GM21528 (cell line): ENCODE measurements at regions not wholly inside any gene's neighbourhood (a gene's known extent, or its start where the extent isn't known, plus 50 kb on each side); places are given as distances from the start of the nearest gene placed in this dataset.
A peak's percentile ranks its signal among the peaks of the same experiment; 100 is the strongest.

Experiments
- ATAC-seq: cut with Tn5 transposase; IDR thresholded peaks from one replicate; pipeline ENCODE4 v1.9.1; 2021; ENCODE audit warnings: mild to moderate bottlenecking, moderate library complexity; ENCODE audit not compliant: unreplicated experiment, low FRiP score

DNA sequence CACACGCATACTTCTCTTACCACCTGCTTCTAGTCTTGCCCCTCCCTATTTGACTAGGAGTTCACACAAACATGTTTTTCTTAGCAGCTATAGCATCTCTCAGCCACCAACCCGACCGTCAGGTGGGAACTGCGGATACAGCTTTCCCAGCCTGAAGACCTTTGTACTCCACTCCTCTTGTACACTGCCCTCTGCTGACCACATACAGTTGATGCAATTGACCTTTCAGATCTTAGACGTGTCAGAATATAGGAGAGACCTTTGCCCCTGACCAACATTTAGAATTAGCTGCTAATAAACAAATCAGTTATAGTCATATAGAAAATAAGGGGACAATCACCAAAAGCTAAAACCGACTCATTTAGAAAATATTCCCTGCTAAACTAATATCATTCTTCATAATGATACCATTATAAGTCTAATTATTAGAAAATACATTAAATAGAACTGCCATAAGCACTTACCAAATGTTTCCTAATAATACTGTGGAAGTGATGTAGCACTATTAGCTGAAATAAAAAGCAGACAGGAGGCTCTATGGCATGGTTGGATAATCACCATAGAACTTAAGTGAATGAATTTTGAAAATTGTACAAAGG is 208.4 kb downstream of the RAD51AP2 start:
- ATAC-seq, result peak; percentile 92

GRCh38 chr2:17309181-17309580 is 209.1 kb downstream of the RAD51AP2 start:
- ATAC-seq, result no peak

DNA sequence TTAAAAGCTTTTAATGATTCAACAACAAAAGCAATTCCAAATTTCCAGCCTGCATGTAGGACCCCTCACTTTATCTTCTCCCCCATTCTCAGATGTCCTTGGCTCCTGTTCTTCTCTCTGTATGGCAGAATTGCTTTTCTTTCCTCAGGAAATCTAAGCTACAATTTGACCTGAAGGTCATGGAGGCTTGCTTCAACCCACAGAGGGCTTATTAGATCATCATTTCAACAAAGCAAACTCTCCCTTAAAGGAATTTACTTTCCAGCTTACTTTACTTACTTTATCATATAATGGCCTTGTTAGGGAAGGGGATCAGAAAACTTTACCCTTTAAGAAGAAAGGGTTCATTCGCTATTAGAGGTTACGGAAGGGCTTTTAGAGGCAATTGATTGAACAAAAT is 211.5 kb downstream of the RAD51AP2 start:
- ATAC-seq, result no peak

DNA sequence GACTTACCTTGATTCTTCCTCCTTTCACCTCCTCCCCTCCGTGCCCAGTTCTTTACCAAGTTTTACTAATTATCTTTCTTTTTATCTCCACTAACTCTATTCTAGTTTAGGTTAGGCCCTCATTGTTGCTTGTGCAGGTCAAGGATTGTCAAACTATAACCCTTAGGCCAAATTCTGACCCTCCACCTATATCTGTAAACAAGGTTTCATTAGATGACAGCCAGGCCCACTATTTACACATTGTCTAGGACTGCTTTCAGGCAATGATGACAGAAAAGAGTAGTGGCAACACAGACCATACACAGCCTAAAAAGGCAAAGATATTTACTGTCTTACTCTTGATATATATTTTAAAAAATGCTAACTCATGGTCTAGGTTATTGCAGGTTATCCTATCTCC is 212.0 kb downstream of the RAD51AP2 start:
- ATAC-seq, result no peak

DNA sequence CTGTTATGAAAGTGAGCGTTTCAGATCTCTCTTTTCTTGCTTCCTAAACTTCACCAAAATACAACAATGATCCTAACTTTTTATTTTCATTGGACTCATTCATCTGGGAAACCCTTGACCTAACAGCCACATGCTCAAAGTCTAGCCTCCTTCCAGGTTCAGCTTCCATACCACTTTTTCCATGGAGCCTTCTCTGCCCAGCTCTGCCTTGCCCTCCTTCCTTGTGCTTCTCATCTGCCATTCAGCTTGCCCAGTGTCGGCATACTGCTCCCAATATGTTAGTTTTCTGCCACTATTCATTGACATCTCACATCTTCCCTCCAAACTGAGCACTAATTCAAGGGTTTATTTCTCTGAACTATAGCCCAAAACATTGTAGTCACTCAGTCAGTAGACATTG is 214.7 kb downstream of the RAD51AP2 start:
- ATAC-seq, result no peak

- no peak for ATAC-seq
These were observed 215.2 kb downstream of the RAD51AP2 start for GRCh38 chr2:17303054-17303453.

DNA sequence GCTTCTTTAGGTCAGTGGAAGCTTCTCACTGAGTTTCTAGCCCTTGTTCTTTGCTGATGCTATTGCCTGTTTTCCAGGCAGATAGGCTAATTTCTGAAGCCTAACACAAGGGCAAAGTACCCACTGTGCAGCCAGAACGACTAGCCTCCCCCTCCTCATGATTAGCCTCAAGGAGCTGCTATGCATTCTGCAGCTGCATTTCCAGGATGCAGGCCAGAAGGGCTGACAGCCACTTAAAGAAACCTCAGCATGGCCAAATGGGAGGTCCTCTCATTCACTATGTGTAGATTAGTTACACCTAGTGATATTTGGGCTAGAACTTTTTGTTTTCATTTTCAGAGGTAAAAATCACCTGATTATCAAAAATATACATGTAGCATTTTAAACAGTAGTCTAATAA is 216.0 kb downstream of the RAD51AP2 start:
- ATAC-seq, result no peak

- ATAC-seq, result no peak
These were observed 216.8 kb downstream of the RAD51AP2 start for GRCh38 chr2:17301437-17301836.

DNA sequence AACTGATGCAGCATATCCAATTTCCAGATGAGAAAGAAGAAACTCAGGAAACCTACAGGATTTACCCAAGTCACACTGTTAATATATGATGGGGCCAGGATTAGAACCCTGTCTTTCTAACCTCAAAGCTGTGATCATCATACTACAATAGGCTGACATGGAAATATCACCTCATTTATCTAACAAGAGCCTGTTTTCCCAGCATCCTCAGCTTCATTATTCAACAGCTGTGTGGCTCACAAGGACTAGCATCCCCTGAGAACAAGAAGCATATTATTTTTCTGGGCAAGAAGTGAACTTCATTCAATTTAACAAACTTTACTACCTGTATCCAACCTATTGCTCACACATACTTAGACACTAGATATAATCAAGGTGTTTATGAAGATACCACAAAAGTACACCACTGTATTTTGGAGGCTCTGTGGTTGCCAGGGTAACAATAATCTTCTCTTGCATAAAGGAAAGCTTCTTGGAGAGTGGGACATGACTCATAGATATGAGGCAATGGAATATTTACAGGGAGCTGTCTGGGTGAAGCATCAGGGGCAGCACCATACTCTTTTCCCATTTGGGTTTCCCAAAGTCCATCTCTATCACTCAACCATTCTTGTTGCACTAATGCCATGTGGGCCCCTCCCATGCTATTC is 218.2 kb downstream of the RAD51AP2 start:
- ATAC-seq, result no peak

GRCh38 chr2:17298453-17298852 is 219.8 kb downstream of the RAD51AP2 start:
- ATAC-seq, result no peak

- no peak for ATAC-seq
These were observed 221.6 kb downstream of the RAD51AP2 start for GRCh38 chr2:17296686-17297085.

GRCh38 chr2:17289669-17290068 is 228.6 kb downstream of the RAD51AP2 start:
- ATAC-seq, result no peak

DNA sequence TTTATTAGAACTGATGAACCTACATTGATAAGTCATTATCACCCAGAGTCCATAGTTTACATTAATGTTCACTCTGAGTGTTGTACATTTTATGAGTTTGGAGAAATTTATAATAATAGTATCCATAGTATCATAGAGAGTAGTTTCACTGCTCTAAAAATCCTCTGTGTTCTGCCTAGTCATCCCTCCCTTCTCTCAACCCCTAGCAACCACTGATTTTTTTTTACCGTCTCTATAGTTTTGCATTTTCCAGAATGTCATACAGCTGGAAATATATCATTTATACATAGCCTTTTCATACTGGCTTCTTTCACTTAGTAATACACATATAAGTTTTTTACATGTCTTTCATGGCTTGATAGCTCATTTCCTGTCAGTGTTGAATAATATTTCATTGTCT is 231.1 kb downstream of the RAD51AP2 start:
- no peak for ATAC-seq

GRCh38 chr2:17282826-17283225 is 235.4 kb downstream of the RAD51AP2 start:
- ATAC-seq, result no peak

- no peak for ATAC-seq
These were observed 236.0 kb downstream of the RAD51AP2 start for GRCh38 chr2:17282245-17282644.

- no peak for ATAC-seq
These were observed 242.0 kb downstream of the RAD51AP2 start for GRCh38 chr2:17276220-17276619.

DNA sequence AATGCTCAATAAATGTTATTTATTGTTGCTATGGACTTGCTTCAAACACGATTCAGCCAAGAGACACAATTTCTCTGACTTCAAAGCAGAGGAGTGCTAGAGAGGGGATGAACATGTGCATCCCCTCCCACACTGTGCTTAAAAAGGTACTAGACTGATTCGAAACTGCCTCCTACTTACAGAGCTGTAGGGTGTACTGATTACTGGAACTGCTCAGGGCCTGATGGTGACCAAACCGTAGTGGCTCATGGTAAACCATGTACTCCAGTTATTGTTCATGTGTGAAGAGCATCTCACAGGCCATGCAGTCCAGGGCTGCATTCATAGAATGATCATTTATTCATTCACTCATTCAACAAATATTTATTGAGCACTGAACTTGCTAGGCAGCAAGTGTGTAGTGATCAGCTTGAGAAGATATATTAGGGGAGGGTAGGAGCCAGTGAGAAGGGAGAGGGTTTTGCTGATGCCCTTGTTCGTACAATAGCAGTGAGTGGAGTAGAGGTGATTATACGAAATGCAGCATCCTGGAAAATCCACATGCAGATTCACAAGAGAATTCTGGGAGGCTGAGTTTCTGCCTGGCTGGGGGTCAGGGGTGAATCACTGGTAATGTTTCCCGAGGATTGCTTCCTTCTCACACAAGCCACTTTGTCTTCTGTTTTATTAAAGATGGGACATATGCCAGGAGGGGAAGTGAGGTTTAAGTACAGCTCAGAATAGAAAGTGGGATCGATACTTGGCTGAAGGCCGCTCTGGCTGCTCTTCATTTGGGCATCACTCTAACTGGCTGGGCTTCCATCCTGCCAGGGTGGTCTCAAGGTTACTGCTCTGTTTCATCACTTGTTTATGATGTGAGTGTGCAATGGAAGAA is 245.4 kb downstream of the RAD51AP2 start:
- peak; percentile 54 for ATAC-seq

- ATAC-seq, result no peak
These were observed 246.1 kb downstream of the RAD51AP2 start for GRCh38 chr2:17272170-17272569.

DNA sequence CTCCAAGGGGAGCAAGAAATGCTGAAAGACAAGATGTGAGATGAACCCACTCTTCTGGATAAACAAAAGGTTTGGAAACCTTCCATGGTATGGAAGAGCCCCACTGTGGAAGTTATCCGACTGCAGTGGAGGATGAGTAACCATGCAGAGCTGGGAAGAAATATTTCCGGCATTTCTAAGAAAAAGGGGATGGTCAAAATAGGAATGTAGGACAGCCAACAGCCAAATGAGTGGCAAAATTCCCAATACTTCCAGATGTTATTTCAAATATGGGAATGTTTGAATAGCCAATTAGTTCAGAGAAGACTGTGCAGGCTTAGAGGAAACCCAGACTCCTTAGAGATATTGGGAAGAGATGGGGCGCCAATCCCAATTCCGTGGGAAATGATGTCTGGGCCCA is 246.8 kb downstream of the RAD51AP2 start:
- no peak for ATAC-seq

- peak; percentile 86 for ATAC-seq
These were observed 247.3 kb downstream of the RAD51AP2 start for GRCh38 chr2:17270894-17271293.

DNA sequence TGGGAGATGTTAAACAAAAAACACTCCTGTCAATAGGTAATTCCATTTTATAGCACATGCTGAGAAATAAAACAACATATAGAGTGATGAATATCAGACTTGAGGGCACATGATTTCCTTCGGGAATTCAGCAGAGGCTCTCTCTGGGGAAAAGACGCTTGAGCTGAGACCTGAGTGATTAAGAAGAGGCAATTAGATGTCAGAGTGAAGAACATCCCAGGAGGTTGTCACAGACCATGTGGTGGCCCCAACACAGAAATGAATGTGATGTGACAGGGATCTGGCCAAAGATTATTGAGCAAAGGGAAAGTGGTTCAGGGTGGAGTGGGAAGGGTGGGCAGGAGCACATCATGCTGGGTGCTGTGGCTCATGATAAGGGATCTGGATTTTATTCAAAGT is 254.7 kb downstream of the RAD51AP2 start:
- no peak for ATAC-seq
